Kidney epithelial cell (primary cell): ENCODE measurements at regions not wholly inside any gene's neighbourhood (a gene's known extent, or its start where the extent isn't known, plus 50 kb on each side); places are given as distances from the start of the nearest gene placed in this dataset.

ENCODE experiments used
- DNase-seq: peaks from one replicate; pipeline ENCODE4 v3.0.0-alpha.2; 2010; ENCODE audit warnings: low read depth
- H3K27me3 ChIP-seq: 2 replicates; pipeline ENCODE4 v1.6.0; 2011; ENCODE audit warnings: low read length; ENCODE audit not compliant: control insufficient read depth, insufficient read depth
- H3K36me3 ChIP-seq: 2 replicates; pipeline ENCODE4 v1.5.1; 2011; ENCODE audit warnings: low read length; ENCODE audit not compliant: control insufficient read depth, insufficient read depth
- H3K4me3 ChIP-seq: 2 replicates; pipeline ENCODE4 v1.5.1; 2011; ENCODE audit warnings: low read depth, mild to moderate bottlenecking, control low read depth, low read length
- CTCF ChIP-seq: IDR thresholded peaks from 2 replicates; pipeline ENCODE4 v1.5.1; 2011; ENCODE audit warnings: mild to moderate bottlenecking, moderate library complexity, low read length, control low read depth, inconsistent platforms; ENCODE audit not compliant: insufficient read depth, poor library complexity, severe bottlenecking

- no peaks in the 10 kb centered on the region for H3K36me3 ChIP-seq
- no peak for DNase-seq
- no peak for TF ChIP-seq CTCF
- H3K27me3 ChIP-seq, result peaks cover 8% of the 10 kb centered on the region
- no peak overlapping the region for H3K4me3 ChIP-seq
These were observed 201.4 kb downstream of the KIF26A start for GRCh38 chr14:104339829-104340228.

- DNase-seq, result no peak
- H3K27me3 ChIP-seq, result peaks cover 8% of the 10 kb centered on the region
- no peaks in the 10 kb centered on the region for H3K36me3 ChIP-seq
- no peak overlapping the region for H3K4me3 ChIP-seq
- peak; percentile 28 for TF ChIP-seq CTCF
These were observed 203.4 kb downstream of the KIF26A start for GRCh38 chr14:104341532-104342434.

- H3K36me3 ChIP-seq, result no peaks in the 10 kb centered on the region
- peaks cover 8% of the 10 kb centered on the region for H3K27me3 ChIP-seq
- no peak for DNase-seq
- no peak overlapping the region for H3K4me3 ChIP-seq
- TF ChIP-seq CTCF, result no peak
These were observed 204.3 kb downstream of the KIF26A start for GRCh38 chr14:104342435-104343293.

GRCh38 chr14:104343294-104343625 lies 204.9 kb downstream of the KIF26A start:
- H3K4me3 ChIP-seq, result no peak overlapping the region
- TF ChIP-seq CTCF, result no peak
- no peaks in the 10 kb centered on the region for H3K36me3 ChIP-seq
- DNase-seq, result no peak
- H3K27me3 ChIP-seq, result peaks cover 8% of the 10 kb centered on the region

- TF ChIP-seq CTCF, result no peak
- Histone ChIP-seq H3K36me3 (no peaks in the 10 kb centered on the region), H3K27me3 (peaks cover 8% of the 10 kb centered on the region), H3K4me3 (no peak overlapping the region)
- no peak for DNase-seq
These were observed 205.6 kb downstream of the KIF26A start for GRCh38 chr14:104343690-104344640.
